Calu3 (cell line): ENCODE measurements at regions not wholly inside any gene's neighbourhood (a gene's known extent, or its start where the extent isn't known, plus 50 kb on each side); places are given as distances from the start of the nearest gene placed in this dataset.

Experiments
- BruUV-seq: library from RNA; stranded (reverse); fragments of 400-500 nt; replicated peaks from 2 replicates; lab custom pipeline; 2021; lab: Mats Ljungman, UMichigan
- CTCF ChIA-PET: fragments of 300-600 bp; sonication (Branson Sonifier 250); formaldehyde crosslinking; loops from one replicate; lab custom pipeline; 2022; ENCODE audit warnings: antibody characterized with exemption; lab: Charles Lee
- DNase-seq: peaks from one replicate; pipeline ENCODE4 v3.0.0; 2022
- H3K27ac Mint-ChIP-seq: one replicate; pipeline ENCODE4 v1.8.0; 2022; ENCODE audit warnings: mixed read lengths; ENCODE audit not compliant: unreplicated experiment
- H3K27me3 Mint-ChIP-seq: one replicate; pipeline ENCODE4 v1.8.0; 2022; ENCODE audit warnings: mixed read lengths; ENCODE audit not compliant: unreplicated experiment
- H3K36me3 Mint-ChIP-seq: one replicate; pipeline ENCODE4 v1.8.0; 2022; ENCODE audit warnings: mild to moderate bottlenecking, moderate library complexity, mixed read lengths; ENCODE audit not compliant: insufficient read depth, unreplicated experiment
- H3K4me1 Mint-ChIP-seq: one replicate; pipeline ENCODE4 v1.8.0; 2022; ENCODE audit warnings: mild to moderate bottlenecking, low read depth, mixed read lengths; ENCODE audit not compliant: unreplicated experiment
- H3K4me3 Mint-ChIP-seq: one replicate; pipeline ENCODE4 v1.8.0; 2022; ENCODE audit warnings: mild to moderate bottlenecking, low read depth, moderate library complexity, mixed read lengths; ENCODE audit not compliant: unreplicated experiment
- H3K9me3 Mint-ChIP-seq: one replicate; pipeline ENCODE4 v1.8.0; 2022; ENCODE audit warnings: low read depth, mixed read lengths; ENCODE audit not compliant: unreplicated experiment
- CTCF ChIP-seq: fragments of 200-600 bp; IDR thresholded peaks from one replicate; pipeline ENCODE4 v1.8.0; 2022; ENCODE audit warnings: antibody characterized with exemption; ENCODE audit not compliant: unreplicated experiment
- intact Hi-C: fragments of 100-400 bp; cut with micrococcal nuclease; formaldehyde crosslinking; loops from one replicate; pipeline ENCODE4 v1.10.0; 2022; ENCODE audit not compliant: unreplicated experiment

DNA sequence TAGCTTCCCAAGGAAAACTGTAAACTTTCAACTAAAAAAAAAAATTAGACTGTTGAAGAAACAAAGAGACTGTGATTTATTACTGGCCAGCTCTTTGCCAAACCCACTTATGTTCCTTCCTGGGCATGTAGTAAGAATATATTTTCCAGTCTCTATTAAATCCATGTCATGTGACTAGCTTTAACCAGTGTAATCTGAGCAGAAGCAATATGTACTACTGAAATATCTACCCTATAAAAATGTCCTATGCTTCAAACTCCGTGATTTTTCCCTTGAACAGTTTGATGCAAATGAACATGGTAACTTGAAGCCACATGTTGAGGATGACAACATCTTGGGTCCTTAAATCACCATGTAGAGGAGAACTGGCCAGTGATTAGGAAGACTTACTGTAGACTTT, 144.5 kb downstream of the NTMT2 start:
- intact Hi-C loops, result no loop called here
- no peak for TF ChIP-seq CTCF
- Mint-ChIP-seq H3K27me3 (no peaks in the 10 kb centered on the region), H3K9me3 (no peaks in the 10 kb centered on the region), H3K4me1 (no peaks in the 10 kb centered on the region), H3K36me3 (no peaks in the 10 kb centered on the region), H3K27ac (no peak overlapping the region), H3K4me3 (no peak overlapping the region)
- CTCF ChIA-PET, result no interaction called here
- DNase-seq, result no peak
- BruUV-seq, result no TSS peak

GRCh38 chr1:170290991-170291390, 145.2 kb downstream of the NTMT2 start:
- CTCF ChIA-PET, result no interaction called here
- BruUV-seq, result no TSS peak
- H3K36me3 Mint-ChIP-seq, result no peaks in the 10 kb centered on the region

DNA sequence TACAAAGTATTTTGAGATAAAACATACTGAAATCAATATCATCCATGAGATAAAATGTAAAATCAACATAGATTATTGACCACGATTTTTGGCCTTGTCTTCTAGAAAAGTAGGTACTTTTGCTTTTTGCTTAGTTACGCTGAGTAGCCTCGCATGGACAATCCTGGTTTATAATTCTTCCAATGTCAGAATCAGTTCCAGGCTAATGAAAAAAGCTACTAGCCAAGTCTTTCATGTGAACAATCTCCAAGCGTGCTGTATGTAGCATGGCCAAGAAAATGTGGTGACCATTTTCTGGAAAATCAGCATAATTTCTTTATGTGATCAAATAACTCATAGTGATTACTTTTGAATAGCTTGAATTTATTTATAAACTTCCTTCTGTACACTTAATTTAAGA, 145.8 kb downstream of the NTMT2 start:
- no TSS peak for BruUV-seq
- CTCF ChIA-PET, result no interaction called here

More at GRCh38 chr1:170290991-170291390, 145.2 kb downstream of the NTMT2 start:
- intact Hi-C loops, result no loop called here
- H3K4me1 Mint-ChIP-seq, result peaks cover under 1% of the 10 kb centered on the region
- no peaks in the 10 kb centered on the region for H3K9me3 Mint-ChIP-seq
- TF ChIP-seq CTCF, result no peak
- no peak for DNase-seq
- H3K4me3 Mint-ChIP-seq, result no peak overlapping the region
- H3K27ac Mint-ChIP-seq, result no peak overlapping the region
- no peaks in the 10 kb centered on the region for H3K27me3 Mint-ChIP-seq

GRCh38 chr1:170296211-170296610, 150.5 kb downstream of the NTMT2 start:
- Mint-ChIP-seq H3K27me3 (no peaks in the 10 kb centered on the region), H3K4me3 (no peak overlapping the region), H3K9me3 (no peaks in the 10 kb centered on the region), H3K36me3 (no peaks in the 10 kb centered on the region), H3K4me1 (peaks cover 12% of the 10 kb centered on the region), H3K27ac (peak overlapping the region; percentile 10)
- DNase-seq, result no peak
- intact Hi-C loops, result no loop called here
- CTCF ChIA-PET, result no interaction called here
- no peak for TF ChIP-seq CTCF
- BruUV-seq, result no TSS peak

More for the DNA sequence above, 145.8 kb downstream of the NTMT2 start:
- Mint-ChIP-seq H3K36me3 (no peaks in the 10 kb centered on the region), H3K4me3 (no peak overlapping the region), H3K4me1 (peaks cover 6% of the 10 kb centered on the region), H3K27ac (no peak overlapping the region), H3K9me3 (no peaks in the 10 kb centered on the region), H3K27me3 (no peaks in the 10 kb centered on the region)
- TF ChIP-seq CTCF, result no peak
- intact Hi-C loops, result no loop called here
- no peak for DNase-seq

DNA sequence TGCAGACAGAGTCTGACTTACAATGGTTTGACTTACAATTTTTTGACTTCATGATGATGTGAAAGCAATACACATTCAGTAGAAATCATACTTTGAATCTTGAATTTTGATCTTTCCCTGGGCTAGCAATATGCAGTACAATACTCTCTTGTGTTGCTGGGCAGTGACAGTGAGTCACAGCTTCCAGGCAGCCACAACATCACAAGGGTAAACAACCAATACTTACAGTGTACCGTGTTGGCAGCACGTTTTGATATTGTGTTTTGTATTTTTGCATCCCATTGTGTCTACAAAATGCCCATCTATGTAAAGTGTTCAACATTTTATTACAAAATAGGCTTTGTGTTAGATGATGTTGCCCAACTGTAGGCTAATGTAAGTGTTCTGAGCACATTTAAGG, 150.9 kb downstream of the NTMT2 start:
- TF ChIP-seq CTCF, result no peak
- BruUV-seq, result no TSS peak
- CTCF ChIA-PET, result no interaction called here
- peak; percentile 18 for DNase-seq
- intact Hi-C loops, result no loop called here
- Mint-ChIP-seq H3K27ac (peak overlapping the region; percentile 17), H3K9me3 (no peaks in the 10 kb centered on the region), H3K4me1 (peaks cover 12% of the 10 kb centered on the region), H3K4me3 (no peak overlapping the region), H3K36me3 (no peaks in the 10 kb centered on the region), H3K27me3 (no peaks in the 10 kb centered on the region)
